Activated CD4-positive, alpha-beta T cell treated with anti-CD3 and anti-CD28 coated beads, Interleukin-2, amount 50 U/mL, for 48 hours (primary cell): ENCODE measurements at regions not wholly inside any gene's neighbourhood (a gene's known extent, or its start where the extent isn't known, plus 50 kb on each side); places are given as distances from the start of the nearest gene placed in this dataset.

Source experiments
- DNase-seq, 2 experiments: peaks; one replicate each; pipeline ENCODE4 v3.0.0-alpha.2; 2020

GRCh38 chr6:141282263-141282662, 850.5 kb upstream of the GJE1 start:
- DNase-seq = no peak

- no peak for DNase-seq
Observed at GRCh38 chr6:141269684-141270083, 863.0 kb upstream of the GJE1 start.

GRCh38 chr6:141267420-141267819, 865.3 kb upstream of the GJE1 start:
- no peak for DNase-seq

GRCh38 chr6:141265756-141266623, 866.7 kb upstream of the GJE1 start:
- DNase-seq = no peak

GRCh38 chr6:141264101-141264500, 868.6 kb upstream of the GJE1 start:
- no peak for DNase-seq

- DNase-seq = no peak
Observed at GRCh38 chr6:141261672-141262060, 871.1 kb upstream of the GJE1 start.

- no peak for DNase-seq
Observed at GRCh38 chr6:141261016-141261671, 871.6 kb upstream of the GJE1 start.

- DNase-seq = no peak
Observed at GRCh38 chr6:141260627-141261015, 872.1 kb upstream of the GJE1 start.

GRCh38 chr6:141259807-141260206, 872.9 kb upstream of the GJE1 start:
- DNase-seq = no peak

GRCh38 chr6:141259091-141259490, 873.6 kb upstream of the GJE1 start:
- DNase-seq = no peak

GRCh38 chr6:141258516-141258915, 874.2 kb upstream of the GJE1 start:
- DNase-seq = no peak

GRCh38 chr6:141254336-141254735, 878.4 kb upstream of the GJE1 start:
- DNase-seq = no peak

GRCh38 chr6:141252828-141253608, 879.7 kb upstream of the GJE1 start:
- no peak for DNase-seq

GRCh38 chr6:141251286-141251685, 881.4 kb upstream of the GJE1 start:
- DNase-seq = no peak

- DNase-seq = no peak
Observed at GRCh38 chr6:141248021-141248799, 884.5 kb upstream of the GJE1 start.

GRCh38 chr6:141244366-141244765, 888.4 kb upstream of the GJE1 start:
- no peak for DNase-seq

GRCh38 chr6:141242957-141243356, 889.8 kb upstream of the GJE1 start:
- no peak for DNase-seq

- no peak for DNase-seq
Observed at GRCh38 chr6:141229296-141229695, 903.4 kb upstream of the GJE1 start.

GRCh38 chr6:141218583-141218982, 914.1 kb upstream of the GJE1 start:
- no peak for DNase-seq

GRCh38 chr6:141216726-141217125, 916.0 kb upstream of the GJE1 start:
- DNase-seq = no peak

- DNase-seq = no peak
Observed at GRCh38 chr6:141212296-141212695, 920.4 kb upstream of the GJE1 start.

- no peak for DNase-seq
Observed at GRCh38 chr6:141211845-141212244, 920.9 kb upstream of the GJE1 start.

- no peak for DNase-seq
Observed at GRCh38 chr6:141210901-141211300, 921.8 kb upstream of the GJE1 start.
